ENCODE measurements at regions not wholly inside any gene's neighbourhood (a gene's known extent, or its start where the extent isn't known, plus 50 kb on each side); places are given as distances from the start of the nearest gene placed in this dataset.

- no peak for TF ChIP-seq CTCF (IDR thresholded peaks at IDR 0.05)
- no peak for TF ChIP-seq ZFX (IDR thresholded peaks at IDR 0.05; ENCODE audit: borderline replicate concordance)
These were observed 53.1 kb upstream of the RUNX3 start for GRCh38 chr1:24983006-24983680.
